CD4-positive, alpha-beta memory T cell (primary cell): ENCODE measurements at regions not wholly inside any gene's neighbourhood (a gene's known extent, or its start where the extent isn't known, plus 50 kb on each side); places are given as distances from the start of the nearest gene placed in this dataset.

Experiments used
- CTCF ChIA-PET: fragments of 350-600 bp; sonication (Branson Sonifier 250); formaldehyde crosslinking; loops from one replicate; lab custom pipeline; 2021; ENCODE audit warnings: inconsistent platforms; ENCODE audit not compliant: partially characterized antibody; lab: Charles Lee
- POLR2A ChIA-PET: fragments of 350-600 bp; sonication (Branson Sonifier 250); formaldehyde crosslinking; loops from one replicate; lab custom pipeline; 2021; ENCODE audit not compliant: partially characterized antibody; lab: Charles Lee
- DNase-seq, 5 donors: peaks; one replicate each; pipeline versions ENCODE4 v3.0.0 to v3.0.0-alpha.2; 2020 to 2022; ENCODE audit warnings: mixed read lengths in 1 of 5
- H3K27ac ChIP-seq: one replicate; pipeline ENCODE4 v1.7.0; 2013; ENCODE audit warnings: low read depth, low read length
- H3K27me3 ChIP-seq: 2 replicates; pipeline ENCODE4 v1.7.0; 2013; ENCODE audit warnings: mild to moderate bottlenecking, low read length, moderate library complexity; ENCODE audit not compliant: insufficient read depth
- H3K36me3 ChIP-seq: 2 replicates; pipeline ENCODE4 v1.7.0; 2013; ENCODE audit warnings: mild to moderate bottlenecking, low read length, moderate library complexity; ENCODE audit not compliant: insufficient read depth
- H3K4me1 ChIP-seq: 2 replicates; pipeline ENCODE4 v1.7.0; 2013; ENCODE audit warnings: mild to moderate bottlenecking, low read length, moderate library complexity; ENCODE audit not compliant: insufficient read depth
- H3K4me3 ChIP-seq, 2 donors: one replicate each; pipeline ENCODE4 v1.7.0; 2013; ENCODE audit warnings: low read length in 2 of 2, mild to moderate bottlenecking in 1 of 2
- H3K9me3 ChIP-seq, 2 donors: one replicate each; pipeline ENCODE4 v1.7.0; 2013; ENCODE audit warnings: low read length in 2 of 2, control low read depth in 1 of 2; ENCODE audit not compliant: control insufficient read depth in 1 of 2
- H3K27ac Mint-ChIP-seq, 7 donors: one replicate each; pipeline ENCODE4 v1.8.0; 2020 to 2021; ENCODE audit warnings: mixed read lengths in 7 of 7, mild to moderate bottlenecking in 6 of 7, inconsistent platforms in 3 of 7, moderate library complexity in 3 of 7
- H3K27me3 Mint-ChIP-seq, 2 donors: one replicate each; pipeline ENCODE4 v1.8.0; 2020 to 2021; ENCODE audit warnings: mixed read lengths in 2 of 2
- H3K36me3 Mint-ChIP-seq, 2 donors: one replicate each; pipeline ENCODE4 v1.8.0; 2020 to 2021; ENCODE audit warnings: mixed read lengths in 2 of 2, inconsistent platforms in 1 of 2, mild to moderate bottlenecking in 1 of 2
- H3K4me1 Mint-ChIP-seq, 4 donors: one replicate each; pipeline ENCODE4 v1.8.0; 2020 to 2021; ENCODE audit warnings: mixed read lengths in 4 of 4, mild to moderate bottlenecking in 1 of 4
- H3K4me3 Mint-ChIP-seq, 8 donors: one replicate each; pipeline ENCODE4 v1.8.0; 2020 to 2021; ENCODE audit warnings: mixed read lengths in 8 of 8, mild to moderate bottlenecking in 7 of 8, moderate library complexity in 6 of 8, inconsistent platforms in 3 of 8
- H3K9me3 Mint-ChIP-seq, 8 donors: one replicate each; pipeline ENCODE4 v1.8.0; 2020 to 2021; ENCODE audit warnings: mixed read lengths in 8 of 8, mild to moderate bottlenecking in 5 of 8, inconsistent platforms in 3 of 8, moderate library complexity in 1 of 8
- intact Hi-C: fragments of 100-400 bp; cut with micrococcal nuclease; formaldehyde crosslinking; loops from one replicate; pipeline ENCODE4 v1.15.1; 2023

- intact Hi-C loops, result no loop called here
- Histone ChIP-seq H3K4me1 (no peaks in the 10 kb centered on the region), H3K4me3 (no peak overlapping the region), H3K27me3 (no peaks in the 10 kb centered on the region), H3K27ac (no peak overlapping the region), H3K9me3 (no peaks in the 10 kb centered on the region), H3K36me3 (no peaks in the 10 kb centered on the region)
- no peaks in the 10 kb centered on the region for H3K4me1 Mint-ChIP-seq
- no peaks in the 10 kb centered on the region for H3K36me3 Mint-ChIP-seq
- no peak for DNase-seq
- ChIA-PET POLR2A (no interaction called here), CTCF (no interaction called here)
- H3K27ac Mint-ChIP-seq, result no peak overlapping the region
- peaks cover 0 to 7% (median under 1%) of the 10 kb centered on the region in 8 donors for H3K9me3 Mint-ChIP-seq
- peaks cover 3 to 15% of the 10 kb centered on the region in 2 donors for H3K27me3 Mint-ChIP-seq
- H3K4me3 Mint-ChIP-seq, result no peak overlapping the region
Observed at GRCh38 chr1:208366559-208366958, 122.4 kb upstream of the PLXNA2 start.

GRCh38 chr1:208369045-208369444 is 124.9 kb upstream of the PLXNA2 start:
- no peaks in the 10 kb centered on the region for H3K4me1 Mint-ChIP-seq

GRCh38 chr1:208369658-208370057 is 125.5 kb upstream of the PLXNA2 start:
- intact Hi-C loops, result no loop called here
- DNase-seq, result no peak
- H3K36me3 Mint-ChIP-seq, result no peaks in the 10 kb centered on the region
- H3K27ac Mint-ChIP-seq, result no peak overlapping the region
- CTCF ChIA-PET, result no interaction called here
- H3K27ac ChIP-seq, result no peak overlapping the region
- H3K9me3 Mint-ChIP-seq, result peaks cover 0 to 2% (median 0%) of the 10 kb centered on the region in 8 donors
- no peaks in the 10 kb centered on the region for H3K4me1 Mint-ChIP-seq
- peaks cover 3 to 6% of the 10 kb centered on the region in 2 donors for H3K27me3 Mint-ChIP-seq
- H3K4me3 ChIP-seq, result no peak overlapping the region
- no peak overlapping the region for H3K4me3 Mint-ChIP-seq
- POLR2A ChIA-PET, result no interaction called here
- H3K36me3 ChIP-seq, result no peaks in the 10 kb centered on the region
- no peaks in the 10 kb centered on the region for H3K4me1 ChIP-seq
- no peaks in the 10 kb centered on the region for H3K9me3 ChIP-seq
- no peaks in the 10 kb centered on the region for H3K27me3 ChIP-seq

More at GRCh38 chr1:208369045-208369444, 124.9 kb upstream of the PLXNA2 start:
- no peak overlapping the region for H3K4me3 Mint-ChIP-seq
- Histone ChIP-seq H3K4me3 (no peak overlapping the region), H3K36me3 (no peaks in the 10 kb centered on the region), H3K27me3 (no peaks in the 10 kb centered on the region), H3K9me3 (no peaks in the 10 kb centered on the region), H3K27ac (no peak overlapping the region), H3K4me1 (no peaks in the 10 kb centered on the region)
- intact Hi-C loops, result no loop called here
- no peak overlapping the region for H3K27ac Mint-ChIP-seq
- peaks cover 3 to 6% of the 10 kb centered on the region in 2 donors for H3K27me3 Mint-ChIP-seq
- H3K9me3 Mint-ChIP-seq, result peaks cover 0 to 2% (median 0%) of the 10 kb centered on the region in 8 donors
- ChIA-PET POLR2A (no interaction called here), CTCF (no interaction called here)
- no peaks in the 10 kb centered on the region for H3K36me3 Mint-ChIP-seq
- DNase-seq, result no peak

GRCh38 chr1:208374391-208374941 is 130.3 kb upstream of the PLXNA2 start:
- no peaks in the 10 kb centered on the region for H3K36me3 Mint-ChIP-seq

GRCh38 chr1:208381481-208381880 is 137.3 kb upstream of the PLXNA2 start:
- Histone ChIP-seq H3K27me3 (no peaks in the 10 kb centered on the region), H3K27ac (no peak overlapping the region), H3K9me3 (no peaks in the 10 kb centered on the region), H3K4me3 (no peak overlapping the region), H3K36me3 (no peaks in the 10 kb centered on the region), H3K4me1 (no peaks in the 10 kb centered on the region)
- DNase-seq, result no peak
- no peaks in the 10 kb centered on the region for H3K36me3 Mint-ChIP-seq
- H3K4me3 Mint-ChIP-seq, result no peak overlapping the region
- peaks cover 4 to 5% of the 10 kb centered on the region in 2 donors for H3K27me3 Mint-ChIP-seq
- CTCF ChIA-PET, result no interaction called here
- POLR2A ChIA-PET, result no interaction called here
- intact Hi-C loops, result no loop called here
- no peak overlapping the region for H3K27ac Mint-ChIP-seq
- H3K9me3 Mint-ChIP-seq, result peaks cover 0 to 2% (median 0%) of the 10 kb centered on the region in 8 donors
- no peaks in the 10 kb centered on the region for H3K4me1 Mint-ChIP-seq

More at GRCh38 chr1:208374391-208374941, 130.3 kb upstream of the PLXNA2 start:
- Histone ChIP-seq H3K4me1 (no peaks in the 10 kb centered on the region), H3K36me3 (no peaks in the 10 kb centered on the region), H3K27me3 (no peaks in the 10 kb centered on the region), H3K9me3 (no peaks in the 10 kb centered on the region), H3K27ac (no peak overlapping the region), H3K4me3 (no peak overlapping the region)
- peaks cover 0 to 2% (median 0%) of the 10 kb centered on the region in 8 donors for H3K9me3 Mint-ChIP-seq
- CTCF ChIA-PET, result no interaction called here
- intact Hi-C loops, result no loop called here
- H3K27me3 Mint-ChIP-seq, result peaks cover 9 to 10% of the 10 kb centered on the region in 2 donors
- DNase-seq, result no peak
- H3K4me3 Mint-ChIP-seq, result no peak overlapping the region
- no peak overlapping the region for H3K27ac Mint-ChIP-seq
- POLR2A ChIA-PET, result no interaction called here
- no peaks in the 10 kb centered on the region for H3K4me1 Mint-ChIP-seq

- H3K27ac Mint-ChIP-seq, result no peak overlapping the region
- H3K4me1 Mint-ChIP-seq, result no peaks in the 10 kb centered on the region
- intact Hi-C loops, result no loop called here
- H3K4me3 Mint-ChIP-seq, result no peak overlapping the region
- no peak for DNase-seq
- no peaks in the 10 kb centered on the region for H3K27me3 ChIP-seq
- no peaks in the 10 kb centered on the region for H3K36me3 Mint-ChIP-seq
- no peaks in the 10 kb centered on the region for H3K4me1 ChIP-seq
- H3K9me3 ChIP-seq, result no peaks in the 10 kb centered on the region
- H3K4me3 ChIP-seq, result no peak overlapping the region
- no peaks in the 10 kb centered on the region for H3K9me3 Mint-ChIP-seq
- no peaks in the 10 kb centered on the region for H3K36me3 ChIP-seq
- H3K27me3 Mint-ChIP-seq, result peaks cover 2 to 4% of the 10 kb centered on the region in 2 donors
- H3K27ac ChIP-seq, result no peak overlapping the region
- ChIA-PET POLR2A (no interaction called here), CTCF (no interaction called here)
Observed at GRCh38 chr1:208387908-208388811, 144.0 kb upstream of the PLXNA2 start.

GRCh38 chr1:208393416-208393815 is 149.2 kb upstream of the PLXNA2 start:
- CTCF ChIA-PET, result no interaction called here
- no peaks in the 10 kb centered on the region for H3K36me3 Mint-ChIP-seq
- H3K4me1 Mint-ChIP-seq, result no peaks in the 10 kb centered on the region

More at GRCh38 chr1:208393416-208393815, 149.2 kb upstream of the PLXNA2 start:
- Mint-ChIP-seq H3K27ac (no peak overlapping the region), H3K9me3 (peaks cover 0 to 3% (median 0%) of the 10 kb centered on the region in 8 donors), H3K4me3 (no peak overlapping the region), H3K27me3 (peaks cover 2 to 3% of the 10 kb centered on the region in 2 donors)
- POLR2A ChIA-PET, result no interaction called here
- intact Hi-C loops, result no loop called here
- Histone ChIP-seq H3K27ac (no peak overlapping the region), H3K9me3 (no peaks in the 10 kb centered on the region), H3K36me3 (no peaks in the 10 kb centered on the region), H3K27me3 (no peaks in the 10 kb centered on the region), H3K4me3 (no peak overlapping the region), H3K4me1 (no peaks in the 10 kb centered on the region)
- no peak for DNase-seq
